ENCODE measurements at regions not wholly inside any gene's neighbourhood (a gene's known extent, or its start where the extent isn't known, plus 50 kb on each side); places are given as distances from the start of the nearest gene placed in this dataset.

DNA sequence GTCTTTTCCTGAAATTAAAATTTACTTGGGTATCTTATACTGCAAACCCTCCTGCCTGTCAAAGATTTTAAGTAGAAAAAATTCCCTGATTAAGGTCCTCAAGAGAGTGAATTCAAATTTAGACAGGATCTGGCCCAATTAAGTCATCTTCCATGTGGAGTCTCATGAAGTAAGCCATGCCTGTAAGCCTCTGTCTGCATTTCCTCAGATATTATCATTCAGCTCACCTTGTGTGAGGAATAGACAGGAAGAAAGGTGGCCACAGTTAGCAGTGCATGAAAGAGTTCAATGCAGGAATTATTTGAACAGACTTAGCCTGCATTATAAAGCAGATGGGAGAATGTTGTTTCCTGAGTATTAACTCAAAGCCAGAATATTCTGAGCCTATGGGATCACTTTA is 174.7 kb downstream of the HS3ST3A1 start:
- no peaks in the 10 kb centered on the region for H3K4me1 Mint-ChIP-seq
- Histone ChIP-seq H3K9me2 (ENCODE audit: insufficient read depth) (no peaks in the 10 kb centered on the region), H3K27ac (ENCODE audit: low read depth) (no peak overlapping the region), H3K4me2 (no peak overlapping the region), H3K36me3 (ENCODE audit: insufficient read depth) (no peaks in the 10 kb centered on the region), H3F3A (replicated peaks; ENCODE audit: low read depth) (no peaks in the 10 kb centered on the region), H4K20me1 (replicated peaks; ENCODE audit: insufficient read depth) (no peaks in the 10 kb centered on the region), H3K79me2 (replicated peaks; ENCODE audit: insufficient read depth) (no peaks in the 10 kb centered on the region), H2AFZ (peak overlapping the region; percentile 54; the same call in 1 of the 2 replicates), H3K27me3 (ENCODE audit: insufficient read depth) (no peaks in the 10 kb centered on the region), H3K4me1 (ENCODE audit: insufficient read depth) (no peaks in the 10 kb centered on the region), H3K4me3 (no peak overlapping the region)
- no peak overlapping the region for H3K27ac Mint-ChIP-seq
- no peaks in the 10 kb centered on the region for H3K36me3 Mint-ChIP-seq (ENCODE audit: low read depth)
- DNase-seq (ENCODE audit: low spot score) (no peak), ATAC-seq (no peak)
- H3K9me3 Mint-ChIP-seq: no peaks in the 10 kb centered on the region
- peaks cover 2% of the 10 kb centered on the region for H3K27me3 Mint-ChIP-seq (ENCODE audit: insufficient read depth, low read depth, poor library complexity)
- TF ChIP-seq JUNB (IDR thresholded peaks at IDR 0.05; ENCODE audit: unreplicated experiment) (no peak), NANOG (IDR thresholded peaks at IDR 0.05; ENCODE audit: borderline replicate concordance) (no peak), ETS1 (IDR thresholded peaks at IDR 0.05) (no peak), EZH2 (IDR thresholded peaks at IDR 0.05; ENCODE audit: low read depth, unreplicated experiment) (no peak), ZNF331 (CRISPR knock-in tag; IDR thresholded peaks at IDR 0.05; ENCODE audit: low read depth) (no peak), REST (IDR thresholded peaks at IDR 0.05; ENCODE audit: unreplicated experiment) (no peak), ZNF114 (CRISPR knock-in tag; IDR thresholded peaks at IDR 0.05) (no peak), POLR2AphosphoS5 (IDR thresholded peaks at IDR 0.05; ENCODE audit: low read depth) (no peak), EZH2phosphoT487 (IDR thresholded peaks at IDR 0.05; ENCODE audit: unreplicated experiment) (no peak)
- no peak overlapping the region for H3K4me3 Mint-ChIP-seq

- Histone ChIP-seq H3K36me3 (ENCODE audit: insufficient read depth) (no peaks in the 10 kb centered on the region), H3K4me2 (no peak overlapping the region), H3K27me3 (ENCODE audit: insufficient read depth) (no peaks in the 10 kb centered on the region), H3K4me1 (ENCODE audit: insufficient read depth) (no peaks in the 10 kb centered on the region), H3K4me3 (no peak overlapping the region), H3F3A (replicated peaks; ENCODE audit: low read depth) (no peaks in the 10 kb centered on the region), H3K9me2 (ENCODE audit: insufficient read depth) (no peaks in the 10 kb centered on the region; the same call in 1 of the 2 replicates), H3K27ac (ENCODE audit: low read depth) (no peak overlapping the region), H2AFZ (0 out of 2 replicates have a peak overlapping the region, but pooled peaks have one; percentile 6), H4K20me1 (replicated peaks; ENCODE audit: insufficient read depth) (no peaks in the 10 kb centered on the region), H3K79me2 (replicated peaks; ENCODE audit: insufficient read depth) (no peaks in the 10 kb centered on the region)
- ATAC-seq (no peak), DNase-seq (ENCODE audit: low spot score) (no peak)
- H3K36me3 Mint-ChIP-seq (ENCODE audit: low read depth): no peaks in the 10 kb centered on the region
- H3K4me1 Mint-ChIP-seq: no peaks in the 10 kb centered on the region
- H3K4me3 Mint-ChIP-seq: no peak overlapping the region
- H3K27me3 Mint-ChIP-seq (ENCODE audit: insufficient read depth, low read depth, poor library complexity): peaks cover 4% of the 10 kb centered on the region
- TF ChIP-seq REST (IDR thresholded peaks at IDR 0.05; ENCODE audit: unreplicated experiment) (no peak), EZH2phosphoT487 (IDR thresholded peaks at IDR 0.05; ENCODE audit: unreplicated experiment) (no peak)
- TF ChIP-seq, protein P1, sequence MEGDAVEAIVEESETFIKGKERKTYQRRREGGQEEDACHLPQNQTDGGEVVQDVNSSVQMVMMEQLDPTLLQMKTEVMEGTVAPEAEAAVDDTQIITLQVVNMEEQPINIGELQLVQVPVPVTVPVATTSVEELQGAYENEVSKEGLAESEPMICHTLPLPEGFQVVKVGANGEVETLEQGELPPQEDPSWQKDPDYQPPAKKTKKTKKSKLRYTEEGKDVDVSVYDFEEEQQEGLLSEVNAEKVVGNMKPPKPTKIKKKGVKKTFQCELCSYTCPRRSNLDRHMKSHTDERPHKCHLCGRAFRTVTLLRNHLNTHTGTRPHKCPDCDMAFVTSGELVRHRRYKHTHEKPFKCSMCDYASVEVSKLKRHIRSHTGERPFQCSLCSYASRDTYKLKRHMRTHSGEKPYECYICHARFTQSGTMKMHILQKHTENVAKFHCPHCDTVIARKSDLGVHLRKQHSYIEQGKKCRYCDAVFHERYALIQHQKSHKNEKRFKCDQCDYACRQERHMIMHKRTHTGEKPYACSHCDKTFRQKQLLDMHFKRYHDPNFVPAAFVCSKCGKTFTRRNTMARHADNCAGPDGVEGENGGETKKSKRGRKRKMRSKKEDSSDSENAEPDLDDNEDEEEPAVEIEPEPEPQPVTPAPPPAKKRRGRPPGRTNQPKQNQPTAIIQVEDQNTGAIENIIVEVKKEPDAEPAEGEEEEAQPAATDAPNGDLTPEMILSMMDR (conservative IDR thresholded peaks at IDR 0.05; ENCODE audit: low read depth in 2 of 2): no peak
- no peak overlapping the region for H3K27ac Mint-ChIP-seq
- H3K9me3 Mint-ChIP-seq: no peaks in the 10 kb centered on the region
Measured at GRCh38 chr17:13425390-13425789, 176.3 kb downstream of the HS3ST3A1 start.
